ENCODE measurements at regions not wholly inside any gene's neighbourhood (a gene's known extent, or its start where the extent isn't known, plus 50 kb on each side); places are given as distances from the start of the nearest gene placed in this dataset.
A peak's percentile ranks its signal among the peaks of the same experiment; 100 is the strongest.
"Not testable (repeated sequence)": the region's sequence is repeated elsewhere in the genome, so short reads cannot be mapped to it uniquely, and the experiment has no call there.

- no peaks in the 10 kb centered on the region for H3K36me3 ChIP-seq
- H3K4me3 ChIP-seq: no peak overlapping the region
- no peak overlapping the region for H3K27ac ChIP-seq
- H3K9me3 ChIP-seq: peaks cover 0 to 25% (median 17%) of the 10 kb centered on the region in 11 donors
- H3K27me3 ChIP-seq: no peaks in the 10 kb centered on the region
- TF ChIP-seq, protein P1, sequence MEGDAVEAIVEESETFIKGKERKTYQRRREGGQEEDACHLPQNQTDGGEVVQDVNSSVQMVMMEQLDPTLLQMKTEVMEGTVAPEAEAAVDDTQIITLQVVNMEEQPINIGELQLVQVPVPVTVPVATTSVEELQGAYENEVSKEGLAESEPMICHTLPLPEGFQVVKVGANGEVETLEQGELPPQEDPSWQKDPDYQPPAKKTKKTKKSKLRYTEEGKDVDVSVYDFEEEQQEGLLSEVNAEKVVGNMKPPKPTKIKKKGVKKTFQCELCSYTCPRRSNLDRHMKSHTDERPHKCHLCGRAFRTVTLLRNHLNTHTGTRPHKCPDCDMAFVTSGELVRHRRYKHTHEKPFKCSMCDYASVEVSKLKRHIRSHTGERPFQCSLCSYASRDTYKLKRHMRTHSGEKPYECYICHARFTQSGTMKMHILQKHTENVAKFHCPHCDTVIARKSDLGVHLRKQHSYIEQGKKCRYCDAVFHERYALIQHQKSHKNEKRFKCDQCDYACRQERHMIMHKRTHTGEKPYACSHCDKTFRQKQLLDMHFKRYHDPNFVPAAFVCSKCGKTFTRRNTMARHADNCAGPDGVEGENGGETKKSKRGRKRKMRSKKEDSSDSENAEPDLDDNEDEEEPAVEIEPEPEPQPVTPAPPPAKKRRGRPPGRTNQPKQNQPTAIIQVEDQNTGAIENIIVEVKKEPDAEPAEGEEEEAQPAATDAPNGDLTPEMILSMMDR (IDR thresholded peaks at IDR 0.05): no peak
- intact Hi-C loops (cut with DNase I): no loop called here
- no peaks in the 10 kb centered on the region for H3K4me1 ChIP-seq
- WGBS, 2 donors: 53 to 55% methylated on average over 1 of the region's 1 CpG
- DNase-seq (no peak), ATAC-seq (no peak)
Measured at GRCh38 chr6:160818934-160819333, 116.9 kb downstream of the PLG start.

GRCh38 chr6:160820661-160821060 is 118.6 kb downstream of the PLG start:
- WGBS, 2 donors: 89 to 92% methylated on average over 8 of the region's 8 CpGs
- H3K4me1 ChIP-seq; H3K27me3 ChIP-seq; intact Hi-C loops (cut with DNase I); ATAC-seq; H3K27ac ChIP-seq; H3K4me3 ChIP-seq; H3K36me3 ChIP-seq; DNase-seq: not testable (repeated sequence)
- H3K9me3 ChIP-seq: peaks cover 0 to 25% (median 17%) of the 10 kb centered on the region in 11 donors

DNA sequence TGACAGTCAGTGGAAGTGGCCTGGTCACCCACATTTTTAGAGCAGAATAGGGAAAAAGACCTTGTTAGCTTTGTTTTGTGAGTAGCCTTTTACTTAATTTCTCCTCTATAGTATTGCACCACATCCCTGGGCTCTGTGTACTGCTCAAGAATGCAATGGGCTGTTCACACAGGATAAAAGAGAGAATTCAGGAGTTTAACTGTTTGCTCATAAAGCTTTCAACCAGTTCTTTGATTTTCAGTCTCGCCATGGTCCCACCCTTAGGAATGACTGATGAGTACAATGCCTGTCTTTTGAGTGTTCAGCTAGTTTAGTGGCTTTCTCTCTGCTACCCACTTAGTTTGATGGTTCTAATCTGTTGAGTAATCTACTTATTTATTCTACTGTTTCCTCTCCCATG is 129.7 kb downstream of the PLG start:
- Histone ChIP-seq H3K27ac (no peak overlapping the region), H3K4me1 (no peaks in the 10 kb centered on the region), H3K36me3 (no peaks in the 10 kb centered on the region), H3K9me3 (no peaks in the 10 kb centered on the region), H3K27me3 (no peaks in the 10 kb centered on the region), H3K4me3 (no peak overlapping the region)
- intact Hi-C loops (cut with DNase I): no loop called here
- TF ChIP-seq, protein P1 (IDR thresholded peaks at IDR 0.05): no peak
- WGBS, 2 donors: 59 to 61% methylated on average over 1 of the region's 1 CpG
- no peak for ATAC-seq
- DNase-seq: no peak

GRCh38 chr6:160832422-160832821 is 130.4 kb downstream of the PLG start:
- WGBS, 2 donors: 77 to 84% methylated on average over 2 of the region's 2 CpGs
- ATAC-seq: no peak
- intact Hi-C loops (cut with DNase I): no loop called here

GRCh38 chr6:160837146-160837545 is 135.1 kb downstream of the PLG start:
- TF ChIP-seq, protein P1 (IDR thresholded peaks at IDR 0.05): no peak
- ATAC-seq (peak in 1 of 8 donors; percentile 28), DNase-seq (no peak)
- intact Hi-C loops (cut with DNase I): no loop called here
- H3K4me1 ChIP-seq: no peaks in the 10 kb centered on the region
- H3K27me3 ChIP-seq: no peaks in the 10 kb centered on the region
- WGBS, 2 donors: 84 to 85% methylated on average over 13 of the region's 13 CpGs
- no peak overlapping the region for H3K27ac ChIP-seq
- H3K9me3 ChIP-seq: no peaks in the 10 kb centered on the region
- H3K36me3 ChIP-seq: no peaks in the 10 kb centered on the region
- no peak overlapping the region for H3K4me3 ChIP-seq

More at GRCh38 chr6:160832422-160832821, 130.4 kb downstream of the PLG start:
- TF ChIP-seq, protein P1 (IDR thresholded peaks at IDR 0.05): no peak
- no peak for DNase-seq
- Histone ChIP-seq H3K27ac (no peak overlapping the region), H3K4me3 (no peak overlapping the region), H3K4me1 (no peaks in the 10 kb centered on the region), H3K27me3 (no peaks in the 10 kb centered on the region), H3K36me3 (no peaks in the 10 kb centered on the region), H3K9me3 (no peaks in the 10 kb centered on the region)

Data from heart right ventricle (tissue), 16 donors.